ENCODE measurements at regions not wholly inside any gene's neighbourhood (a gene's known extent, or its start where the extent isn't known, plus 50 kb on each side); places are given as distances from the start of the nearest gene placed in this dataset.

DNA sequence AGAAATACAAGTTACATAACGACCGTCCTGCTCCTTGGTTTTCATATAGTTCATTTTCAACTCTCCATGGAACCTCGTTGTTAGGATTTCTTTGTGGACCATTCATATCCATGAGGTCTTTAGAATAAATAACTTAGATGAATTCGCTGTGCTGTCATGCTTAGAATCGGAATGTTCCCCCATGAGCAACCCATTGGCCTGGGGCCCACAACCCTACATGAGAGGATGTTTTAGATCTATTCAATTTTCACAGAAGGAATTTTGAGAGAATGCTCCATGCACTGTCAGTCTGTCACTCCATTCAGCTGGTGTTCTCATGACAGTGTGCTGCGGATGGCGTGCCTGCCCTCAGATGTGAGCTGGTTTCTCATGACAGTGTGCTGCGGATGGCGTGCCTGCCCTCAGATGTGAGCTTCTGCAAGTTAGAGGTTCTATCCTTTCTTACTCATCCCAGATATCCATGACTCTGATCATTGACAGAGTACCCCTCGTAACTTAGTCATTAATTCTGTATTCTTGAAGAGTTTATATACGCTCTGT is 1193.1 kb downstream of the EFNB2 start (continued):
- TF ChIP-seq TBP (IDR thresholded peaks at IDR 0.05; ENCODE audit: low read depth, low read length) (no peak), RNF2 (IDR thresholded peaks at IDR 0.05; ENCODE audit: borderline replicate concordance, low read depth, low read length, missing control alignments, poor library complexity, severe bottlenecking) (no peak), ASH2L (IDR thresholded peaks at IDR 0.05; ENCODE audit: low read length) (no peak), BRCA1 (IDR thresholded peaks at IDR 0.05; ENCODE audit: low read depth, low read length) (no peak)
- TF ChIP-seq, protein P1, sequence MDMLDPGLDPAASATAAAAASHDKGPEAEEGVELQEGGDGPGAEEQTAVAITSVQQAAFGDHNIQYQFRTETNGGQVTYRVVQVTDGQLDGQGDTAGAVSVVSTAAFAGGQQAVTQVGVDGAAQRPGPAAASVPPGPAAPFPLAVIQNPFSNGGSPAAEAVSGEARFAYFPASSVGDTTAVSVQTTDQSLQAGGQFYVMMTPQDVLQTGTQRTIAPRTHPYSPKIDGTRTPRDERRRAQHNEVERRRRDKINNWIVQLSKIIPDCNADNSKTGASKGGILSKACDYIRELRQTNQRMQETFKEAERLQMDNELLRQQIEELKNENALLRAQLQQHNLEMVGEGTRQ (IDR thresholded peaks at IDR 0.05; ENCODE audit: low read length): no peak
